ENCODE measurements at regions not wholly inside any gene's neighbourhood (a gene's known extent, or its start where the extent isn't known, plus 50 kb on each side); places are given as distances from the start of the nearest gene placed in this dataset.
A peak's percentile ranks its signal among the peaks of the same experiment; 100 is the strongest.

DNA sequence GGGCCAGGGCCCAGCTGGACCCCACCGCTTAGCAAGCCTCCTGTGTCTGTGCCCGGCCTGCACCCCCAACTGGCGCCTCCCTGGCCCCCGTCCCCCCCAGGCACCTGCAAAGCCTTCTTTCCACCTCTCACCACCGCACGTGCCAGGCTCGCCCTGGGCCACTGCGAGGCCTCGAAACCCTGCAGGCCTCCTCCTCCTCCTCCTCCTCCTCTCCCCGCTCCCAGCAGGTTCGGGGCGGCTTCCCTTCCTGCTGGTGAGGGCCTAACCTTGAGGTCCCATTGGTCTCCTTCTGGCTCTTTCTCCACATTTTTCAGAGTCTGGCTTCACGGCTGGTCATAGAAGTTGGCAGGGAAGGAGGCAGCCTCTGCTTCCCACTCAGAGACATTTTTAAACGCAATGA is 76.8 kb upstream of the GATA5 start:
- Histone ChIP-seq H3K4me1 (ENCODE audit: insufficient read depth, low read length) (peaks cover 4% of the 10 kb centered on the region), H3K9me3 (ENCODE audit: control insufficient read depth in 1 of 2, low read length in 2 of 2) (no peaks in the 10 kb centered on the region), H3K36me3 (ENCODE audit: insufficient read depth, low read length) (no peaks in the 10 kb centered on the region), H3K4me3 (ENCODE audit: low read length in 2 of 2) (no peak overlapping the region), H3K27ac (ENCODE audit: low read depth, low read length) (no peak overlapping the region), H3K27me3 (ENCODE audit: insufficient read depth, low read length) (no peaks in the 10 kb centered on the region)
- intact Hi-C loops (cut with micrococcal nuclease) = no loop called here
- Mint-ChIP-seq H3K27ac (peak overlapping the region in 2 of 7 donors; percentile 2 to 46), H3K36me3 (no peaks in the 10 kb centered on the region), H3K9me3 (peaks cover 0 to 5% (median 0%) of the 10 kb centered on the region in 8 donors), H3K4me3 (peak overlapping the region in 6 of 8 donors; percentile 28 to 73 (median 50)), H3K27me3 (peaks cover 18 to 31% of the 10 kb centered on the region in 2 donors), H3K4me1 (peaks cover 1 to 16% (median 4%) of the 10 kb centered on the region in 4 donors)
- POLR2A ChIA-PET (ENCODE audit: partially characterized antibody) = no interaction called here
- DNase-seq = no peak
- CTCF ChIA-PET (ENCODE audit: partially characterized antibody) = no interaction called here

DNA sequence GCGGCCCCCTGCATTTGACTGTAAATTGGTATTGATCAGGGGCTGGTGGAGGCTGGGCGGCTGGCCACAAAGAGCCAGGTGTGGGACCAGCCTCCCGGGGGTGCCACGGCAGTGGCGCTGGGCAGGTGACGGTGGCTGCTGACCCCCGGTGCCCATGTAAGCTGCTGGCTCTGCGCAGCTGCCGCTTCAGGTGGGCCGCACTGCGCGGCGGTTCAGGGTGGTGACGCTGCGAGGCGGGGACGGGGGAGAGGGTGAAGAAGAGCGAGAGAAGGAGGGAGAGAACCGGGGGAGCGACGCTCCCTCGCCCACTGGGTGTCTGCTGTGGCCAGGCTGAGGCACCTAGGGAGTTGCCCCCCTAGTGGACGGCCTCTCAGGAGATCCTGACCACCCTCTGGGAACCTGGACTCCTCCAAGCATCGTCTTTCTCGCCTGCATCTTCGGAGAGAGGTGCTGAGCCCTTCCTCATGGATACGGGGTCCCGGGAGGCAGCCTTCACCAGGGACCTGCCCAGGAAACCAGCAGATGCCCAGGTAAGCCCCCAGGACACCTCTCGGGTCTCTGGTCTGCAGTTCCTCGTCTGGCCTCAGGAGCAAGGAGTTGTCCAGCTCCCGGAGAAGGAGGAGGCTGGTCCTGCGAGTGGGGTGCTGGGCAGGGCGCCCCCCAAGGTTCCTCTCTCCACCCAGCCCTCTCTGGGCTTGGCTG is 77.5 kb upstream of the GATA5 start:
- Histone ChIP-seq H3K27ac (ENCODE audit: low read depth, low read length) (no peak overlapping the region), H3K4me3 (ENCODE audit: low read length in 2 of 2) (no peak overlapping the region), H3K27me3 (ENCODE audit: insufficient read depth, low read length) (no peaks in the 10 kb centered on the region), H3K36me3 (ENCODE audit: insufficient read depth, low read length) (no peaks in the 10 kb centered on the region), H3K9me3 (ENCODE audit: control insufficient read depth in 1 of 2, low read length in 2 of 2) (no peaks in the 10 kb centered on the region), H3K4me1 (ENCODE audit: insufficient read depth, low read length) (peaks cover 4% of the 10 kb centered on the region)
- CTCF ChIA-PET (ENCODE audit: partially characterized antibody) = no interaction called here
- intact Hi-C loops (cut with micrococcal nuclease) = no loop called here
- POLR2A ChIA-PET (ENCODE audit: partially characterized antibody) = no interaction called here
- no peak for DNase-seq
- Mint-ChIP-seq H3K36me3 (no peaks in the 10 kb centered on the region), H3K27ac (peak overlapping the region in 1 of 7 donors; percentile 2), H3K27me3 (peaks cover 19 to 31% of the 10 kb centered on the region in 2 donors), H3K9me3 (peaks cover 0 to 5% (median 0%) of the 10 kb centered on the region in 8 donors), H3K4me3 (no peak overlapping the region), H3K4me1 (peaks cover 1 to 16% (median 4%) of the 10 kb centered on the region in 4 donors)

DNA sequence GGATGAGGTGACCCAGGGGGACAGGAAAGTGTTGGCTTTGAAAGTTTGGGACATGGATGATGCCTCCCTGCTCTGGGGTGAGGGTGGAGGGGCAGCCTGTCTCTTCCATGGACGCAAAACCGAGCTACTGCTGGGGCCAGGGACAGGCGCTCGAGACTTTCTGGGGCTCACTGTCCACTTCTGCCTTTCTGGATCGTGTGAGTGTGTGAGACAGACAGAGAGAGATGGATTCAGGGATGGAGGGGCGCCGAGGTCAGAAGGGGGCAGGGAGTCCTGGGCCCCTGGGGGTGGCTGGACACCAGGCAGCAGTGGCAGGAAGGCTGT is 78.0 kb upstream of the GATA5 start:
- H3K36me3 Mint-ChIP-seq = no peaks in the 10 kb centered on the region
- no peaks in the 10 kb centered on the region for H3K36me3 ChIP-seq (ENCODE audit: insufficient read depth, low read length)
- H3K4me3 Mint-ChIP-seq = peak overlapping the region in 1 of 8 donors; percentile 46
- peaks cover 18 to 29% of the 10 kb centered on the region in 2 donors for H3K27me3 Mint-ChIP-seq
- CTCF ChIA-PET (ENCODE audit: partially characterized antibody) = no interaction called here
- H3K27me3 ChIP-seq (ENCODE audit: insufficient read depth, low read length) = no peaks in the 10 kb centered on the region
- peak overlapping the region in 1 of 7 donors; percentile 32 for H3K27ac Mint-ChIP-seq
- no peak overlapping the region for H3K4me3 ChIP-seq (ENCODE audit: low read length in 2 of 2)
- POLR2A ChIA-PET (ENCODE audit: partially characterized antibody) = no interaction called here
- peaks cover 1 to 16% (median 4%) of the 10 kb centered on the region in 4 donors for H3K4me1 Mint-ChIP-seq
- peaks cover 0 to 5% (median 0%) of the 10 kb centered on the region in 8 donors for H3K9me3 Mint-ChIP-seq
- intact Hi-C loops (cut with micrococcal nuclease) = no loop called here
- H3K4me1 ChIP-seq (ENCODE audit: insufficient read depth, low read length) = peaks cover 4% of the 10 kb centered on the region
- H3K9me3 ChIP-seq (ENCODE audit: control insufficient read depth in 1 of 2, low read length in 2 of 2) = no peaks in the 10 kb centered on the region
- DNase-seq = no peak
- no peak overlapping the region for H3K27ac ChIP-seq (ENCODE audit: low read depth, low read length)

DNA sequence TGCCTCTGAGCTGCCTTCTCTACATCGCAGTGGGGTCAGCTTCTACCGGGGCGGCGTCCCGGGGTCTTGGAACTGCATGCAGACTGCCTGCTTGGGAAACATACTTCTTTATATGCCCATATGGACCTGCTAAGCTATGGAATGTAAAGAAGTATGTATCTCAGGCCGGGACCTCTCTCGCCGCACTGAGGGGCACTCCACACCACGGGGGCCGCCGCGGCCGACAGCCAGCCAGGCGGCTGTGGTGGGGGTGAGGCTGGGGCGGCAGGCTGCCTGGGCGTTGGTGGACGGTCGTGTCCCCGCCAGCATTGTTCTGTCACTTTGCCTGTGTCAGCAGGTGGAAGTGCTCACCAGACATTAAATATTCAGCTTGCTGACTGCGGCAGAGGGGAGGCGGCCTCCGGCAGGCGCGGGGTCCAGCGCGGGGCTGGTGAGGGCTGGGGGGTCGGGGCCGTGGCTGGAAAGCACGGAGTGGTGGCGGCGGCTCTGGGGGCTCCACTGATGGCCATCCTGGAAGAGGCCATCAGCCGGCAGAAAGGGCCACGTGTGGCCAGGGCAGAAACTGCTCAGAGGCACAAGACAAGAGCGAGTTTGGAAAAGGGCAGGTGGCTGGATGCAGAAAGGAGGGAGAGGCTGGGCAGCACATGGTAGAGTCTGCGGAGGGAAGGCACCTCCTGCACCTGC is 78.6 kb upstream of the GATA5 start:
- peaks cover 1 to 16% (median 4%) of the 10 kb centered on the region in 4 donors for H3K4me1 Mint-ChIP-seq
- Histone ChIP-seq H3K4me1 (ENCODE audit: insufficient read depth, low read length) (peaks cover 4% of the 10 kb centered on the region), H3K9me3 (ENCODE audit: control insufficient read depth in 1 of 2, low read length in 2 of 2) (no peaks in the 10 kb centered on the region), H3K4me3 (ENCODE audit: low read length in 2 of 2) (no peak overlapping the region), H3K27ac (ENCODE audit: low read depth, low read length) (no peak overlapping the region), H3K36me3 (ENCODE audit: insufficient read depth, low read length) (no peaks in the 10 kb centered on the region), H3K27me3 (ENCODE audit: insufficient read depth, low read length) (no peaks in the 10 kb centered on the region)
- peaks cover 17 to 27% of the 10 kb centered on the region in 2 donors for H3K27me3 Mint-ChIP-seq
- ChIA-PET CTCF (ENCODE audit: partially characterized antibody) (no interaction called here), POLR2A (ENCODE audit: partially characterized antibody) (no interaction called here)
- peak overlapping the region in 1 of 7 donors; percentile 32 for H3K27ac Mint-ChIP-seq
- no peak for DNase-seq
- no peaks in the 10 kb centered on the region for H3K36me3 Mint-ChIP-seq
- peaks cover 0 to 5% (median 0%) of the 10 kb centered on the region in 8 donors for H3K9me3 Mint-ChIP-seq
- intact Hi-C loops (cut with micrococcal nuclease) = no loop called here
- peak overlapping the region in 1 of 8 donors; percentile 46 for H3K4me3 Mint-ChIP-seq

DNA sequence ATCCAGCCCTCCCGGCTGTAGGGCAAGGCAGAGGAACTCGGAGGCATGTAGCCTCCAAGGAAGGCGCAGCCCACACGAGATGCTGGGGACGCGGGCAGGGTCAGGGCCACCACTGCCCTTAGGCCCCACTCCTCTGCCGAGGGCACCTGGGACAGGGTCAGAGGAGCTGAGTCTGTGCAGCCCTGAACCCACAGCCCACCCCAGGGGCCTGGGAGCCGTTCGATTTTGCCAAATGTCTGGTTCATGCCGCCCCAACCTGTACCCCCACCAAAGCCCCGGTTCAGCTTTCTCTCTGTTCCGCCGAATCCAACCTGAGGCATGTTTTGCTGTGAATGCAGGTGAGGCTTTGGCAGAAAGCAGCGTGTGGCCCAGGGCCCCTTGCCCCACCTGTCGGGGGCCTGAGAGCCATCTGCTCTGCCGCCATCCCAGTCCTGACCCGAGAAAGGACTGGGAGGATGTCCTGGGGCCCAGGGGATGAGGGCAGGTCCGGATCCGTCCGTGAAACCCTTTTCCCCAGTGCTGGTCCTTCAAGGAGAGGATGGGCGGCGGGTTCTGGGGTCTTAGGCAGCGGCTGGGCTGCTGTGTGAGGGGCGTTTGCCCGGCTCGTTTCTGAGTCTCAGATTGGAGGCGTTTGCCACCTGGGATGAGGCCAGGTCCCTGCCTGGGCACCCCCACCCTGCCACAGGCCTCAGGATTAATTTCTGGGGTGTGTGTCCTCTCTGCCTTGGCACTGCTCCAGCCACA is 79.3 kb upstream of the GATA5 start:
- POLR2A ChIA-PET (ENCODE audit: partially characterized antibody) = no interaction called here
- H3K27me3 Mint-ChIP-seq = peaks cover 16 to 25% of the 10 kb centered on the region in 2 donors
- no peaks in the 10 kb centered on the region for H3K36me3 ChIP-seq (ENCODE audit: insufficient read depth, low read length)
- peaks cover 4% of the 10 kb centered on the region for H3K4me1 ChIP-seq (ENCODE audit: insufficient read depth, low read length)
- no peaks in the 10 kb centered on the region for H3K27me3 ChIP-seq (ENCODE audit: insufficient read depth, low read length)
- DNase-seq = no peak
- H3K9me3 Mint-ChIP-seq = peaks cover 0 to 5% (median 0%) of the 10 kb centered on the region in 8 donors
- H3K9me3 ChIP-seq (ENCODE audit: control insufficient read depth in 1 of 2, low read length in 2 of 2) = no peaks in the 10 kb centered on the region
- intact Hi-C loops (cut with micrococcal nuclease) = no loop called here
- H3K36me3 Mint-ChIP-seq = no peaks in the 10 kb centered on the region
- peaks cover 1 to 16% (median 4%) of the 10 kb centered on the region in 4 donors for H3K4me1 Mint-ChIP-seq
- H3K4me3 Mint-ChIP-seq = no peak overlapping the region
- H3K27ac ChIP-seq (ENCODE audit: low read depth, low read length) = no peak overlapping the region
- H3K27ac Mint-ChIP-seq = no peak overlapping the region
- CTCF ChIA-PET (ENCODE audit: partially characterized antibody) = no interaction called here
- H3K4me3 ChIP-seq (ENCODE audit: low read length in 2 of 2) = no peak overlapping the region

DNA sequence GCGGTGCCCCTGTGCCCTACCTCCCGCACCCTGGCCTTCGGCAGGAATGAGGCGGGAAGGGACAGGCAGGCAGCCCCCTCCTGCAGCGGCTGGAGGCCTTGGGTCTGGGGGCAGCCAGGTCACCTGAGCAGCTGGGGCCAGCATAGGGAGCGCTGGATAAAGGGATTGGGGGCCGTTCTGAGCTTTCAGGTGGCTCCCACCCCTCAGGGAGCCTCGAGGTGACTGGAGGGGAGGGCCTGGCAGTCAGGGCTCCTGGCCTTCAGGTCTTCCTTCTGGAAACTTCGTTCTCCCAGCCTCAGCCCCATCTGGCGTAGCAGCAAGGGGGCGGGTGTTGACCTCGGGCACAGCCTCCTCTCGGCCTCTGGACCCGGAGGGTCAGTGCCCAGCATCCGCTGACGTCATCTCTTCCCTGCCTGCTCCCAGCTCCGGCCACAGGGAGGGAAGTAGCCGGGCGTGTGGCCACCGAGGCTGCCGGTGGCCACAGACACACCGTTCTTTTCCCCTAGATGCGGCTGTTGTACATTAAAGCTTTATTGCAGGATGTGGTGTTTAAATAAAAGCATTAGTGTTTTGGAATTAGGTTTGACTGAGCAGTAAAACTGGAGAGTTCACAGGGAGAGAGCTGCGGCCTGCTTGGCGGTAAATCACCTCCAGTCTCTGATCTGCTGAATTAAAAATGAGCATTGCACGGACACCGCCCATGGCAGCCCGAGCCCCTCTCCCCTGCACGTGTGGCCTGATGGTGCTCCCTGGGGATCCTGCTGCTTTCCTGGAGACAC is 80.0 kb upstream of the GATA5 start:
- peaks cover 13 to 22% of the 10 kb centered on the region in 2 donors for H3K27me3 Mint-ChIP-seq
- peaks cover 0 to 11% (median 2%) of the 10 kb centered on the region in 4 donors for H3K4me1 Mint-ChIP-seq
- H3K36me3 Mint-ChIP-seq = no peaks in the 10 kb centered on the region
- Histone ChIP-seq H3K4me1 (ENCODE audit: insufficient read depth, low read length) (peaks cover 4% of the 10 kb centered on the region), H3K36me3 (ENCODE audit: insufficient read depth, low read length) (no peaks in the 10 kb centered on the region), H3K4me3 (ENCODE audit: low read length in 2 of 2) (no peak overlapping the region), H3K27ac (ENCODE audit: low read depth, low read length) (no peak overlapping the region), H3K27me3 (ENCODE audit: insufficient read depth, low read length) (peaks cover under 1% of the 10 kb centered on the region), H3K9me3 (ENCODE audit: control insufficient read depth in 1 of 2, low read length in 2 of 2) (no peaks in the 10 kb centered on the region)
- H3K9me3 Mint-ChIP-seq = peaks cover 0 to 2% (median 0%) of the 10 kb centered on the region in 8 donors
- ChIA-PET POLR2A (ENCODE audit: partially characterized antibody) (no interaction called here), CTCF (ENCODE audit: partially characterized antibody) (no interaction called here)
- no peak for DNase-seq
- intact Hi-C loops (cut with micrococcal nuclease) = no loop called here
- H3K4me3 Mint-ChIP-seq = peak overlapping the region in 1 of 8 donors; percentile 20
- no peak overlapping the region for H3K27ac Mint-ChIP-seq

DNA sequence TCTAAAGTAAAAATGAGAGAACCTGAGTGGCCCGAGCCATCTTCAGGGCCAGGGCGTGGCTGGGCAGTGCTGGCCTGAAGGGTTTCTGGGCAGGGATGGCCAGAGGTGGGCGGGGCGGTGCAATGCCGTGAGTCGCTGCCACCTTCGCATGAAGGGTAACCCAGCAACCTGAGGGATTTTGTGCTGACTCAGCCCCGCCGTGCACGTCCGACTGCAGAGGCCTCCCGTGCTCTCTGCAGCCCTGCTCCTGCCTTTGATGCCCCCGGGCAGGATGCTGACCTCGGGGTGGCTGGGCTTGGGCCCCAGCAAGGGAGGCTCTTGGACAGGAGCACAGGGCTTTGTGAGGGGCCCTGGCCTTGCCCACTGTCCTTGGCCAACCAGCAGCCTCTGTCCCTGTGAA is 81.7 kb upstream of the GATA5 start:
- no peak for DNase-seq
- H3K27ac ChIP-seq (ENCODE audit: low read depth, low read length) = no peak overlapping the region
- H3K9me3 Mint-ChIP-seq = peaks cover 0 to 2% (median 0%) of the 10 kb centered on the region in 8 donors
- POLR2A ChIA-PET (ENCODE audit: partially characterized antibody) = no interaction called here
- H3K36me3 ChIP-seq (ENCODE audit: insufficient read depth, low read length) = no peaks in the 10 kb centered on the region
- no peak overlapping the region for H3K27ac Mint-ChIP-seq
- peaks cover 0 to 4% (median 3%) of the 10 kb centered on the region in 4 donors for H3K4me1 Mint-ChIP-seq
- no peak overlapping the region for H3K4me3 ChIP-seq (ENCODE audit: low read length in 2 of 2)
- no peaks in the 10 kb centered on the region for H3K4me1 ChIP-seq (ENCODE audit: insufficient read depth, low read length)
- CTCF ChIA-PET (ENCODE audit: partially characterized antibody) = no interaction called here
- no peak overlapping the region for H3K4me3 Mint-ChIP-seq
- no peaks in the 10 kb centered on the region for H3K36me3 Mint-ChIP-seq
- peaks cover 13 to 24% of the 10 kb centered on the region in 2 donors for H3K27me3 Mint-ChIP-seq
- H3K9me3 ChIP-seq (ENCODE audit: control insufficient read depth in 1 of 2, low read length in 2 of 2) = no peaks in the 10 kb centered on the region
- peaks cover 4% of the 10 kb centered on the region for H3K27me3 ChIP-seq (ENCODE audit: insufficient read depth, low read length)
- intact Hi-C loops (cut with micrococcal nuclease) = no loop called here
